ENCODE measurements at regions not wholly inside any gene's neighbourhood (a gene's known extent, or its start where the extent isn't known, plus 50 kb on each side); places are given as distances from the start of the nearest gene placed in this dataset.

DNA sequence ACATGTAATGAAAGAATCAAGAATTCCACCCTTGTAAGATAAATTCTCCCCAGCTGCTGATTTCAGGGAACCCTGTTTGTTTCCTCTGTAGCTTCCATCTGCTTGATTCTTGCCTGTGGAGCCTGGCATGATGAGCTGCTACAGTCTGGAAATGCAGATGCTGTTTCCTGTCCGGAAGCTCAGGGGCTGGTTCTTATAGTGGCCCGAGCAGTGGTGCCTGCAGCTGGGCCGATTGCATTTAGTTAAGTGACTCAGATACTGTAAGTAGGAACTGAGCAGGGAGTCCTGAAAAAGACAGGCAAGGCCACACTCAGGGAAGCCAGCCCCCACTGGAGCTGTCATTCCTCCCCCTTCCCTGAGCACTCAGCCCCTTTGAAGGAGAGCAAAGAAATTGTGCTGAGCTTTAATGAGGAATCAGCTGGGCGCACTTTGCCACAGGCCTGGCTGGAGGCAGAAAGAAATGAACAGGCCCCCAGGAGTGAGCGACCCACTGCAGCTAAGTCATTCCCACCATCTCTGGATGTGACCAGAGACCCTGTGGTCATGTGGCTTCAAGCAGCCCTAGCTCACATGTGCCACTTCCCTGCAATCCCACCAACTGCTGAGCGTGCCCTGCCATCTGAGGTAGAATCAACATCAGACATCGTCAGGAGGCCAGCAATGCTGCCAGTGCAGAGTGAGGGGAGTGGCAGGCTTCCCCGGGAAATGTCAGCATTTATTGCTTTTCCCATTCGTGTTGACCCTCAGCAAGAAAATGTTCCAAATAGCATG is 206.0 kb upstream of the WWC1 start:
- TF ChIP-seq, protein P1, sequence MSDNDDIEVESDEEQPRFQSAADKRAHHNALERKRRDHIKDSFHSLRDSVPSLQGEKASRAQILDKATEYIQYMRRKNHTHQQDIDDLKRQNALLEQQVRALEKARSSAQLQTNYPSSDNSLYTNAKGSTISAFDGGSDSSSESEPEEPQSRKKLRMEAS (IDR thresholded peaks at IDR 0.05; ENCODE audit: low read depth, low read length) = no peak
- TF ChIP-seq POLR2A (IDR thresholded peaks at IDR 0.05; ENCODE audit: extremely low read depth, insufficient read length) (no peak), MYC (IDR thresholded peaks at IDR 0.05; ENCODE audit: low read depth, low read length) (no peak)
- TF ChIP-seq, protein P2, sequence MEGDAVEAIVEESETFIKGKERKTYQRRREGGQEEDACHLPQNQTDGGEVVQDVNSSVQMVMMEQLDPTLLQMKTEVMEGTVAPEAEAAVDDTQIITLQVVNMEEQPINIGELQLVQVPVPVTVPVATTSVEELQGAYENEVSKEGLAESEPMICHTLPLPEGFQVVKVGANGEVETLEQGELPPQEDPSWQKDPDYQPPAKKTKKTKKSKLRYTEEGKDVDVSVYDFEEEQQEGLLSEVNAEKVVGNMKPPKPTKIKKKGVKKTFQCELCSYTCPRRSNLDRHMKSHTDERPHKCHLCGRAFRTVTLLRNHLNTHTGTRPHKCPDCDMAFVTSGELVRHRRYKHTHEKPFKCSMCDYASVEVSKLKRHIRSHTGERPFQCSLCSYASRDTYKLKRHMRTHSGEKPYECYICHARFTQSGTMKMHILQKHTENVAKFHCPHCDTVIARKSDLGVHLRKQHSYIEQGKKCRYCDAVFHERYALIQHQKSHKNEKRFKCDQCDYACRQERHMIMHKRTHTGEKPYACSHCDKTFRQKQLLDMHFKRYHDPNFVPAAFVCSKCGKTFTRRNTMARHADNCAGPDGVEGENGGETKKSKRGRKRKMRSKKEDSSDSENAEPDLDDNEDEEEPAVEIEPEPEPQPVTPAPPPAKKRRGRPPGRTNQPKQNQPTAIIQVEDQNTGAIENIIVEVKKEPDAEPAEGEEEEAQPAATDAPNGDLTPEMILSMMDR (IDR thresholded peaks at IDR 0.05; ENCODE audit: low read depth, low read length) = no peak
- H3K4me3 ChIP-seq (ENCODE audit: low read depth, low read length) = no peak overlapping the region
- no peak for DNase-seq (ENCODE audit: low read depth)

DNA sequence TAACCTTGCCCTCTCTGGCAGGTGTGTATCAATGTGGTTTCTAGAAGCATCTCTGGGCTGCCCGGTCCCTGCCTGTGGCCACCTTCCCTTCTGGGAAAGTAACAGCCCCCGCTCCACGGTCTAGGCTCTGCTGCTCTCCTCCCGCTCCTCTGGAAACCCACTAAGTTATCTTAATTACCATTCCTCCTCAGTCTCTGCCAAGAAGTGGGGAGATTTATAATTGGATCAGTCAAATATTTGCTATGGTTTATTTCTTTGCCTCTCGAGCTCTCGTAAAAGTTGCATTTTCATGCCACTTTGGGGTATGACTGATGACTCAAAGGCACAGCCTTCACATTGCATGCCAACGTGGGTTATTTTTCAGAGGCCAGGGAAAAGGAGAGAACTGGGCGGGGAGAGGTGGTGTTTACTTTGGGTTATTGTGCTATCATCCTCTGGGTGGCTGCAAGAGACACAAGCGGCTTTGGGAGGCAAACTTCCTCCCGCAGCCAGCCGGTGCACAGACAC is 205.3 kb upstream of the WWC1 start:
- H3K4me3 ChIP-seq (ENCODE audit: low read depth, low read length) = no peak overlapping the region
- no peak for DNase-seq (ENCODE audit: low read depth)
- no peak for TF ChIP-seq POLR2A (IDR thresholded peaks at IDR 0.05; ENCODE audit: extremely low read depth, insufficient read length)
- no peak for TF ChIP-seq MYC (IDR thresholded peaks at IDR 0.05; ENCODE audit: low read depth, low read length)
- TF ChIP-seq, protein P1 (IDR thresholded peaks at IDR 0.05; ENCODE audit: low read depth, low read length) = no peak
- TF ChIP-seq, protein P2 (IDR thresholded peaks at IDR 0.05; ENCODE audit: low read depth, low read length) = no peak

DNA sequence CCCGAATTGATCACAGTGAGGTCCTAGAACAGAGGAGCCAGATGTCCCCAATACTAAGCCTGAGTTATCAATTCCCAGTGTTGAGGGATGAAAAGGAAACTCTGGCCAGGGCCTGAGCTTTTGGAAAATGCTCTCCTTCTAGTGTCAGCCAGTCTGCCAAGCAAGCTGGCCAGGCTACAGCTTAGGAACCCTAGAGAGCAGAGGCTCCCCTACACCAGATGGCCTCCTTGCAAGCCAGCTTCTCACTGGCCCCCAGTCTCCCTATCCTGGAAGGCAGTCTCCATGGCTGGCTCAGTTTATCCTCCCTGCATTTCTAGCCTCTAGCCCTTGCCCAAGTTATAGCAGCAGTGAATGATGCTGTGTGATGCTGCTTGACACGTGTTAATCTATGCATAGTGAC is 204.7 kb upstream of the WWC1 start:
- no peak overlapping the region for H3K4me3 ChIP-seq (ENCODE audit: low read depth, low read length)

DNA sequence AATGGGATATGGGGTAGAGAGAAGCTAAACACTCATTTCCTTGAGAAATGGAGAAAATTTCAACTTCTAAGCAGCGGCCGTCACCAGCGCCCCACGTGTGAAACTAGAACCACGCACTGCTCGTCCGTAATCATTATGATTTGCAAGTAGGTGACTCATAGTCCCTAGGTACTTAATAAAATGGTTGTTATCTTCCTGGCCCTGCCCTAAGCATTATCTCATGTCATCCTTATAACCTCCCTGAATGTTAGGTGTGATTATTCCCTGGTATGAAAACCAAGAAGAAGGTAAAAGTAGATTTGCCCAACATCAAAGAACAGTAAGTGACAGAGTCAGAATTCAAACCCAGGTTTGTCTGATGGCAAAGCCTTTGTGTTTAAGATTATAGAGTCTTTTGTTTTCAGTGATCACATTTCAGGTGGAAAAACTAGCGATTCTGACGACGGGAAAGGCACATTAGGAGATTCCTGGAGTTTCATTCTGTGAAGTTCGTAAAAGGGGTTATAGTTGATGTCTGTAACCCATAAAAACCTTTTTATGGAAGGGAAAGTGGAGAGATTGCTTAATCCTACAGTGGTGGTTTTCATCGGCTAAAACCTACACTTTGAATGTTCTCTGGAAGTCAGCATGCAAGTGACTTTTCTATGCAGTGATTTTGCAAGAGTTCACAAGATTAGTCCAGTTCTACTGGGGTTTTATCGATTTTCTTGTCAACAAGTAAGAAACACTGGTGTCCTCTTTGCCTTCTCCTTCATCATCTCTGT is 202.9 kb upstream of the WWC1 start:
- TF ChIP-seq, protein P2 (IDR thresholded peaks at IDR 0.05; ENCODE audit: low read depth, low read length) = no peak
- TF ChIP-seq MYC (IDR thresholded peaks at IDR 0.05; ENCODE audit: low read depth, low read length) = no peak
- TF ChIP-seq, protein P1 (IDR thresholded peaks at IDR 0.05; ENCODE audit: low read depth, low read length) = no peak
- no peak for TF ChIP-seq POLR2A (IDR thresholded peaks at IDR 0.05; ENCODE audit: extremely low read depth, insufficient read length)
- no peak overlapping the region for H3K4me3 ChIP-seq (ENCODE audit: low read depth, low read length)
- no peak for DNase-seq (ENCODE audit: low read depth)

More for the DNA sequence above, 204.7 kb upstream of the WWC1 start:
- TF ChIP-seq, protein P1 (IDR thresholded peaks at IDR 0.05; ENCODE audit: low read depth, low read length) = no peak
- TF ChIP-seq MYC (IDR thresholded peaks at IDR 0.05; ENCODE audit: low read depth, low read length) (no peak), POLR2A (IDR thresholded peaks at IDR 0.05; ENCODE audit: extremely low read depth, insufficient read length) (no peak)
- TF ChIP-seq, protein P2 (IDR thresholded peaks at IDR 0.05; ENCODE audit: low read depth, low read length) = no peak
- no peak for DNase-seq (ENCODE audit: low read depth)

DNA sequence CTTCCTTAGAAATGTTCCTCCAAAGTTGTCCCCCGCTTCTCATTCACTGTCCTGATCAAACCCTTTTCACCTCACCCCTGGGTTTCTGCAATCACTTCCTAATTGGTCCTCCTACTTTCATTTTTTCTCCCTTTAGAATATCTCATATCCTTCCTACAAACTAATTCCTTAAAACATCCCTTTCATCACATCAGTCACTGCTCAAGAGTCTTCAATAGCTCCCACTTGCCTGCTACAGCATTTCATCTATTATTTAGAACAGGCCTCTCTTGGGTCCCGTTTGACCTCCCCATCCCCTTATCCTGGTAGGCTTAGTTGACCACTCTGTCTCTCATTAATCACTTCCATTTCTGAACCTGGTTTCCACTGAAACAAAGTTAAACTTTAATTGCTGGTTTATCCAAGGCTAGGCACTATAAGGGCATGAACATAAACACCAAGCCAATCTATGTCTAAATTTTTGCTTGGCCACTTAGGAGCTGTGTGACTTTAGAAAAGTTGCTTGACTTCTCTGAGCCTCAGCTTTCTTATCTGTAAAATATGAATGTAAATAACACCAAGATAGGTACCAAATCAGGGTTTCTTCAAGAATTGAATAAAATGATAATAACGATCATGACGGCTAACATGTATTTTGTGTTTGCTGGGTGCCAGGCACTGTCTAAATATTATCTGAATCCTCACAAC is 202.1 kb upstream of the WWC1 start:
- DNase-seq (ENCODE audit: low read depth) = no peak
- TF ChIP-seq, protein P2 (IDR thresholded peaks at IDR 0.05; ENCODE audit: low read depth, low read length) = no peak
- TF ChIP-seq MYC (IDR thresholded peaks at IDR 0.05; ENCODE audit: low read depth, low read length) (no peak), POLR2A (IDR thresholded peaks at IDR 0.05; ENCODE audit: extremely low read depth, insufficient read length) (no peak)
- TF ChIP-seq, protein P1 (IDR thresholded peaks at IDR 0.05; ENCODE audit: low read depth, low read length) = no peak
- H3K4me3 ChIP-seq (ENCODE audit: low read depth, low read length) = no peak overlapping the region

Data from NB4 (cell line).